GM12892 (cell line): ENCODE measurements at regions not wholly inside any gene's neighbourhood (a gene's known extent, or its start where the extent isn't known, plus 50 kb on each side); places are given as distances from the start of the nearest gene placed in this dataset.

ENCODE experiments used
- POLR2AphosphoS5 ChIP-seq: IDR thresholded peaks from 2 replicates; pipeline ENCODE4 v1.6.1; 2011; ENCODE audit warnings: low read depth, low read length, control low read depth
- TAF1 ChIP-seq: IDR thresholded peaks from 2 replicates; pipeline ENCODE4 v1.6.1; 2011; ENCODE audit warnings: low read depth, mild to moderate bottlenecking, control low read depth, low read length, borderline replicate concordance

DNA sequence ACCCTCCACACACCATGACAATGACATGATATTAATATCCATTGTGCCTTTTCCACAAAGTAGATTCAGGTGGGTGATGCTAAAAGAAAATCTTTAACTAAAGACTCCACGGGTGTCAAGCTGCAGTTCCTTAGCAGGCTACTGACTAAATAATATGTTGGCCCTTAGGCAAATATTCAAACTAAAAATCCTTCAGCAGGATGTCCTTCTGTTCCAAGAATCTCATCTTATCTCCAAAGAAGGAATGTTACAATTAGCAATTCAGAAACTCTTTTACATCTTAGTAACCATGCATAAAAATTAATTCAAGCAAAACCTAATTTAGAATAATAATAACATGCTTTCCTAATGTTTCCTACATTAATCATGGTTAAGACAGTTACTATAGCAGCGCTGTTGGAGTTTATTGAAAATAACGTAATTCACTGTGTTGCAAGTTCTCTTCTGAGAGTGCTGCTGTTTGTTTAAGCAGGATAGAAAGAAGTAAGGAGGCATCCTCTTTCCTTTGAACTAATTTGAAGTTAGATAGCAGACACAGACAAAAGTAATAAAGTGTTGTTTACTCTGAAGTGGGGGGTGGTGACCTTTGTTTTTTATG lies 414.8 kb upstream of the CDH4 start:
- TF ChIP-seq POLR2AphosphoS5 (no peak), TAF1 (no peak)
